GM20431 (cell line): ENCODE measurements at regions not wholly inside any gene's neighbourhood (a gene's known extent, or its start where the extent isn't known, plus 50 kb on each side); places are given as distances from the start of the nearest gene placed in this dataset.

Experiments used
- in situ Hi-C: fragments of 300-500 bp; cut with MseI, MboI; formaldehyde crosslinking; loops from one replicate; pipeline ENCODE4 v1.15.0; 2020; ENCODE audit warnings: low sequenced_read_pairs; ENCODE audit not compliant: unreplicated experiment

DNA sequence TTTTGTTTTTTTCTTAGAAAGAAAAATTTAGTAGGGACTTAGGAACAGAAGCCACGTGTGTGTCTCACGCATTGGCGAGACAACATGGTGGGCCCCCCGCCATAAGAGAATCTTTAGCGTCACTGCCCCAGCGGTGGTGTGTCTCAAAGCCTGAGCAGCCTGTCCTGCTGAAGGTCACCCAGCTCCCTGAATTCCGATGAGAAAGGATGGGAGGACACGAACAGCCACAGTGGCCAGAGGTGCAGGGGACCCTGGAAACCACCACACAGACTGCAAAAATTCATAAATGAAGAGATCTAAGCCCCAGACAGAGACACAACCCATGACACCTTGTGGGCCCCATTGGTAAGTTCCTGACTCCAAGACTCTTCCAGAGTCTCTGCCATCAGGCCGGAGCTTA lies 266.1 kb upstream of the RAB6C start:
- in situ Hi-C loops: no loop called here

DNA sequence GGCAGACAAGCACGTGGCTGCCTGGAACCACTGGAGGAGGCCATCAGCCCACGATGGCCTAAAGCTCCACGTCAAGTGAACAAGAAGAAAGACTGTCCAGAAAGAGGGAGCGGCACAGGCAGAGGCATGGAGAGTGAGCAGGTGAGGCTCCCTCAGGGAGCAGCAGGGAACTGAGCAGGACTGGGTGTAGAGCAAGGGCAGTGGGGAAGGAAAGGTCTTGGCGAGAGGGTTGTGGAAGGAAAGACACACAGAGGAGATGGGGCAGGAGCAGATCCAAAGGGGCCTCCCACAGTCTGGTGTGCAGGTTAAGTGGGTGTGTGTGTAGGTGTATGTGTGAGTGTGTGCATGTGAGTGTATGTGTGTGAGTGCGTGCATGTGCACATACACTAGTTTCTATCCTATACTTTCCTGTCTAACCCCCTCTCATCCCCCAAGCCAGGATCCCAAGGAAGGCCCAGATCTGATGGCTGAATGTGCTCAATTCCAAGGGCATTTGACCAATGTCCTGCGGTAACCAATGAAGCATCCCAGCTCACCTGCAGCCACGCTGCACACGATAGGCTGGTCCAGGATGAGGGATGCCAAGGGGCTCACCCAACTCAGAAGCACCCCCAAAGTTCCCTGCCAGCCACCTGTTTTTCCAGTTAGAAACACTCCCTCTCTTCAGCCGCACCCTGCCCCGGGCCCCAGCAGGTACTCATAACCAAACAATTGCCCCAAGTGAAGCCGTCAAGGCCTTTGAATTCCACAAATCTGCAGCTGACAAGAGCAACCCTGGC lies 262.5 kb upstream of the RAB6C start:
- in situ Hi-C loops: no loop called here

DNA sequence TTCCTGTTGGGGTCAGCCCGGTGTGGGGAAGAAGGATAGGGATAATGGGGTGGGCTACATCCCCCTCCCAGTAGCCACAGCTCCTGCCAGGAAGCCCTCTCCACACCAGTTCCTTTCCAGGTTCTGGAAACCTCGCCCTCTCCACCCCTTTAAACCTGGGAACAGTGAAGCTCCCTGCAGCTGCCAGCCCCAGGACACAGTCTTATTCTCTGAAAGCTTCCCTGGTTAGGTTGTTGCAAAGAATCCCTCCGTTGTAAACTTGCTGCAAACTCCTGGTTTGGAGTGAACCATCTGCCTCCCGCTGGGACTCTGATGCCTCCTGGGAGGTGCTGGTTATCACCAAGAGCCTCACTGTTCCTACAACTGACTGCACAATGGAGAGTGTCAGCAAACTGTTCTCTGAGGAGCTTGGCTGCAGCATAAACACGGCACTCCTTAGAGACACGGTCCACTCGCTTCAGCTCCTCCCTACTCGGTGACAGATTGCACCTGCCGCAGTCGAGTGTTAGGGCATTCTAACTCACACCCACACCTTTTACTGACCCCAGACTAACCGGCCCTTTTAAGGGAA lies 261.8 kb upstream of the RAB6C start:
- in situ Hi-C loops: no loop called here

DNA sequence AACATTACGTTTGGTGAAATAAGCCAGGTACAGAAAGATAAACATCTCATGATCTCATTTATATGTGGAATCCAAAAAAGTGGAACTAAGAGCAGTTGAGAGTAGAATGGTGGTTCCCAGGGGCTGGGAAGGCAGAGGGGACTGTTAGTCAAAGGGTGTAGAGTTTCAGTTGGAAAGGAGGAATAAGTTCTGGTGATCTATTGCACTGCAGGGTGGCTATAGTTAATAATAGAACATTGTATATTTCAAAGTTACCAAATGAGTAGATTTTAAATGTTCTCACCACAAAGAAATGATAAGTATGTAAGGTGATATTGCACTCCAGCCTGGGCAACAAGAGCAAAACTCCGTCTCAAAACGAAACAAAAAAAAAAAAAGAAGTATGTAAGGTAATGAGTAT lies 260.1 kb upstream of the RAB6C start:
- in situ Hi-C loops: no loop called here

DNA sequence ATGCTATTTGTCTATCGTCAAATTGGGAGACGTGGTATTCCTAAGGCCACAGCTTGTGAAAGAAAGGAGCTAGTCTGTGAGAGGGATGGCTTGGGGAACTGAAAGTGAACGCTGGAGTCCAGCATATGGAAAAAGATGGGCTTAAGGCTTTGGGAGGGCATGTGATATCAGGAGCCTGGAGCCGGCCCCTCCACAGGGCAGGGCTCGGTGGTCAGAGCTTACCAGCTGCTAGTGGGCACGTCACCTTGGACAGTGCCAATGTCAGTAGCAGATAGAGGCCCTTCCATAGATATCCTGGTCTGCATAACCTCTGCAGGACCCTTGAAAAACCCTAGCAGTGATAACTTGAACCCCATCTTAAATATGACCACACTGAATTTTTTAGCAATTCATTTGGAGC lies 259.1 kb upstream of the RAB6C start:
- in situ Hi-C loops: no loop called here

DNA sequence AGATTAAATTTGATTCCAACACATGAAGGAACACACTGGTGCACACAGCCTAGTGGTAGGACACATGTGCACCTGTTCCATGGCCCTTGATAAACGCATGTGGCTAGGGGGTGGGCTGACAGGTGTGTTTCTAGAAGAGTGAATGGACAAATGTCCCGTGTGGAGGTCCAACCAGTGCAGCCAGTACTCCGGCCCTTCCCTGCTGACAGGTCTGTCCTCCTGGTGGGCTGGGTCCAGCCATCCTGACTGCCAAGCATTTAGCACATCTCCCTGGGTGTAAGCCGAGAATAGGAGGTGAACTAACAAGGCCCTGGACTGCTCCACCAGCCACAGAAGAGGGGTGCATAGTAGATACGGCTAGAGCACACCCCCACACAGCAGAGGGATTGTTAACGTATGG lies 258.7 kb upstream of the RAB6C start:
- in situ Hi-C loops: no loop called here

DNA sequence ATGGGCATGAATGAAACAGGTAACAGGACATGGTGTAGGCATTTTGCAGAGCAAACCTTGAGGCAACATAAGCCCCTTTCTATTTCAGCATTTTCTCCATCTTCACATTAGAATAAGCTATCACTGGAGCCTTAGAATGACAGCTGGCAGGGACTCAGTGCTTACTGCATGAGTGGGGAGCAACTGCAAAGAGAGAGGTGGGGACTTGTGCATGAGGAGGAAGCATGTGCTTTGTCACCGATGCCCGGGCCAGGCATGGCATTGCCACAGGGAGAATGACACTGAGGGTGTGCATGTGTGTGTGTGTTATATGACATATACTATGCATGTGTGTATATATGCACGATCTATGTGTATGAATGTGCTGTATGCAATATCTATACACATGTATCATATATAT lies 258.2 kb upstream of the RAB6C start:
- in situ Hi-C loops: no loop called here

DNA sequence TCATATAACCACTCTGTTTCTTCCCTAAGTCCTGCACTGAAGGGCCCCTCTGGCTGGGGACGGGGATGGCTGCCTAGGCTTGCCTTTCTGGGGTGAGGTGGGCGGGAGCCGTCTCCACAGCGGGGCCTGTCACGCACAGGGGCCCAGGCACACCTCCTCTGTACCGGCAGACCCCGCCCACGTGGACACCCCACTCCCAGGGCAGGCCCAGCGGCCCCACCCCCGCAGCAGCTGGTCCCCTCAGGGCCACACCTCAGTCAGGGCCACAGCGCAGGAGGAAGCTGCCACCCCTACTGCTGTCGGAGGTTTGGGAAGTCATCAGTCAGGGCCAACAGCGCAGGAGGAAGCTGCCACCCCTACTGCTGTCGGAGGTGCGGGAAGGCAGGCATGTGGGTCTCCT lies 257.6 kb upstream of the RAB6C start:
- in situ Hi-C loops: no loop called here

DNA sequence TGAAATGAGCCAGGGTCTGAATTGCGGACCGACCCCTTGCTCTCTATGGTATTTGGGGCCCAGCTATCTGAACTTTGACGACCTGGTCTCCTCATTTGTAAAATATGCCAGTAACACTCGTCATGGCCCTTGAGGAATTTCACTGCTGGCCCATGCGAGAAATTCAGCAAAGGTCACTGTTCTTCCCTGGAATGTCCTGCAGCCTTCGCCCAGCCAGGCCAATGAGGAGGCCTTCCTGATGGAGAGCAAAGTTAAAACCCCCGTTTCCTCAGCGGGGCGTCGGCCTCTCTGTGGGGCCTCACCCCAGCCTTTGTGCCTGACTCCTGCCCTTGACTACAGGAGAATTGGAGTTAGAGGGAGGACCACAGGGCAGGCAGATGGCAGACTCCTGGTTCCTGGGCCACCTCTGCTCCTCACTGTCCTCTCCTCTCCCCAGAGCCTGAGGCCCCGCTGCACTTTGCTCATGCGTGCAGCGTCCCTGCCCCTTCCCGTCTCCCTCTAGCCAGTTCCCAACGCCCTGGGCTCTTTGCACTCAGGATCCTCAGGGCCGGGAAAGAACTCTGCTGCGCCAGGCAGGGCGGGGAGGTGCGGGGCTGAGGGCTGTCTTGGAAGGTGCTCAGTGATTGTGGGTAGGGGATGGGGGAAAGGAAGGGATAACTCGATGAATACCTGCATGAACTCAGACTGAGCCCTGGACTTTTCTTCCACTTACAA lies 257.0 kb upstream of the RAB6C start:
- in situ Hi-C loops: no loop called here

DNA sequence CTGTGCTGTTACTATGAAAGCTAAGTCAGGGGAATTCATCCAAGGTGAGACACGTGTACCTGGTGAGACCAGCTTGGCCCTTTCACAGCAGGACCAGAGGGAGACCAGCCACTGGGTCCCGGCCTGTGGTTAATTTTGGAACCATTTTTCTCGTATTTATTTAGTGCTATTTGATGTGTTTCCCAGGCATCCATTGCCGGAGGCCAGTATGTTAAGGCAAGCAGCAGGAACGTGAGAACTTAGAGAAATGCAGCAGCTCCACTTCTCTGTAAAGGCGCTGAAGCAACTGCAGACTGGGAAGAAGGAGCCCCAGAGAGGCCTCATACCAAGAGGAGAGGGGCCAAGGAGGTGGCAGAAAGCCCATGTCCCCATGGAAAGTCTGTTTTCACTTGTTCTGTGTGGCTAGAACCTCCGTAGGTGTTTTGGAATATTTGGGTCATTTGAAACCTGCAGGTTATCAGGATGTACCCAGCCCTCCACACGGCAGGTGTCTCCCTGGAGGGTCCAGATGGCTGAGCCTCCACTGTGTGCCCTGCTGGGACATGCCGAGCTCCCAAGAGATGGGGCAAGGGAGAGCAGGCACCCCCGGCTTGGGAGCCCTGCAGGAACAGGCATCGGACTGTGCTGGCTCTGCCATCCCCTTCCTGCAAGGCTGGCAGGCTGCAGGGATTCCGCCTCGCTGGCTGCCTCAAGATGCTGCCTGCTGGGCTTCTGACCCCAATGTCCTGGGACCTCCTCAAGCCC lies 256.0 kb upstream of the RAB6C start:
- in situ Hi-C loops: no loop called here

DNA sequence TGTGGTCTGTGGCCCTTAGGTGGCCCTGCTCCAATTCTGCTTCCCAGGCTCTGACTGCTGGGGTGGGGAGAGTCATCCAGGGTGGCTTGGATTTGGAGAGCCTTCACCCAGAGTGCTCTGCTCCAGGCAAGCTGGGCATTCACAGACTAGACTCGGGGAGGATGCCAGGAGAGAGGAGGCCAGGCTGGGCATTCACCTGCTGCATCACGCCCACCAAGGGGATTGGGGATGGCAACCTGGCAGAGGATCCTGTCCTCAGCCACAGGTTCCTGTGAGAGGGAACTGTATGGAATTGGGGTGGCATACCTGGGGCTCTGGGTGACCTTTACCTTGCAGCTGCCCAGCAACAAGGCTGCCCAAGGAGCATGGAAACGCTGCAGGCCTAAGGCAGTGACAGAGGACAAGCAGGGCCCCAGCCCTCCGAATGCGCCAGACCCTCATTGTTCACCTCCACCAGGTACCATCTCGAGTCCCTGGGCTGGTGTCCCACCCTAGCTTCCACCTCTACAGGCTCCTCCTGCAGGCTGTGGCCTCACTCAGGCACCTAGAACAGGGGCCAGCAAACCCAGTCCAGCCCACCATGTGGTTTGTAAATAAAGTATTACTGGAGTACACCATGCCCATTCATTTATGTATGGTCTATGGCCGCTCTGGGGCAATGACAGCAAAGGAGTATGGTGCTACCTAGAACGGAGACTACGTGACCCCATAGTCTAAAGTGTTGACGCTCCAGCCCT lies 255.3 kb upstream of the RAB6C start:
- in situ Hi-C loops: no loop called here

DNA sequence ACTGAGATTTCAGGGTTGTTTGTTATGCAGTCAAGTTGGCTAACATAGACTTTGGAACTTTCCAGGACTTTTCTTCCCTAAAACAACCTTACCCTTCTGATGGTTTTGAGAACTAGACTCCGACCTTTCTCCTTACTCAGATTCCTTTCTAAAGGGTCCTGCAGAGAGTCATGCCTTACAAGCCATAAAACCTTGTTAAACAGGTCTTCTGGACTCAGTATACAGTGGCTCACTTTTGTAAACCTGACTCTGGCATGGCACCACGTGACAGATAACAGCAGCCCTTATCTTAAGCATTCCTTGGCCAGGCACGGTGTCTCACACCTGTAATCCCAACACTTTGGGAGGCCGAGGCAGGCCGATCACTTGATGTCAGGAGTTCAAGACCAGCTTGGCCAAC lies 253.2 kb upstream of the RAB6C start:
- in situ Hi-C loops: no loop called here

DNA sequence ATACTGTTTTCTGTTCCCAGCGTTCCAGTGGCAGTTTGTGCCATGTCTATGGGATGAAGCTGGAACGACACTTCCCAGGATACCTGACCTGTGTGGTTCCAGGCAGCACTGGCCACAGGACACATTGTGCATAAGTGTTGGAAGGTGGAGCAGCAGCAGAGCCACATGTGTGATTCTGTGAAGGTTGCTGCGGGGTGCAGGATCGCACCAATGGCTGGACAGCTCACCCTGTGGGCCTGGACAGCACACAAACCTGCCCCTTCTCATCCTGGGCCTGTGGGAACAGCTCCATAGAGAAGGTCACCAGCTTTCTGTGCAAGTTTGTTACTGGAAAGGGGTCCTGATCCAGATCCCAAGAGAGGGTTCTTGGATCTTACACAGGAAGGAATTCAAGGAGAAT lies 252.2 kb upstream of the RAB6C start:
- in situ Hi-C loops: no loop called here

DNA sequence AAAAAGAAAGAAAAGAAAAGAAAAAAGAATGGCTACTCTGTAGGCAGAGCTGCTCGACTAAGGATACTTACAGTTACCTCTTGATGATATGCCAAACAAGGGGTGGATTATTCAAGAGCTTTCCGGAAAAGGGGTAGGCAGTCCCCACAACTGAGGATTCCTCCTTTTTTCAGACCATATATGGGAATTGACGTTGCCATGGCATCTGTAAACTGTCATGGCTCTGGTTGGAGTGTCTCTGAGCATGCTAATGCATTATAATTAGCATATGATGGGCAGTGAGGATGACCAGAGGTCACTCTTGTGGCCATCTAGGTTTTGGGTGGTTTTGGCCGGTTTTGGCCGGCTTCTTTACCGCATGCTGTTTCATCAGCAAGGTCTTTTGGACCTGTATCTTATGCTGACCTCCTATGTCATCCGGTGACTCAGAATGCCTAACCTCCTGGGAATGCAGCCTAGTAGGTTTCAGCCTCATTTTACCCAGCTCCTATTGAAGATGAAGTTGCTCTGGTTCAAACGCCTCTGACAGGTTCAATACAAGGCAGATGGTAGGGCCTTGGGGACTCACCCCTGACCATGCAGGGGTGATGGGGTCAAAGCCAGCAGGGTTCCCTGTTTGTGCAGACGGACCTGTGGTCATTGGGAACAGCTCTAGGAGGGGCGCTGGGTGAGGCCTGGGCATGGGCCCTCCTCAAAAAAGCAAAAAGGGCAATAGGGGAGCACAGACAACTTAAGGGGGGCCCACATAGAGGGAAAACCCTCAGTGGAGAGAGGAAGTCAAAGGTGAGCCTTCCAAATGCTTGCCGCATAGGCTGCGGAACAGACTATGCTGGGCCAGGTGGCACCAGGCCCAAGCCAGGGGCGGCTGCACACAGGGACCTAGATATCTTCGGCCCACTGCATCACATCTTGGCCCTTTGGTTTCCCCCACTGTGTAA lies 251.2 kb upstream of the RAB6C start:
- in situ Hi-C loops: no loop called here

DNA sequence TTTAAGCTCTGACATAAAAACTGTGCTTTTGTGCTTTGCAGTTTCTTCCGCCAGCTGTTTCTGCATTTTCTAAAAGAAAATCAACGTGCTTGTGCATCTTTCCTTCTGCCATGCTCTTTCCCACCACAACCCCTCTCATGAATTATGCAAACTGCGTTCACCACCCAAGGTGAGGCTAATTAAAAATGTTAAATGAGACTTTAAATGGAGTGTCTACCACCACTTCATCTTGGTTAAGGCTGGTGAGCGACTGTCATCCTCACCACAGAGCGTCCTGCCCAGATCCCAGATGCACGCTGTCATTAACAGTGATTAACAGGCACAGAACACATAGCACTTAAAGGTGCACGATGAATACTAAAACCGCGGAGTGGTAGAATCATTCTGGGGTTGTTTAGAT lies 250.5 kb upstream of the RAB6C start:
- in situ Hi-C loops: no loop called here

DNA sequence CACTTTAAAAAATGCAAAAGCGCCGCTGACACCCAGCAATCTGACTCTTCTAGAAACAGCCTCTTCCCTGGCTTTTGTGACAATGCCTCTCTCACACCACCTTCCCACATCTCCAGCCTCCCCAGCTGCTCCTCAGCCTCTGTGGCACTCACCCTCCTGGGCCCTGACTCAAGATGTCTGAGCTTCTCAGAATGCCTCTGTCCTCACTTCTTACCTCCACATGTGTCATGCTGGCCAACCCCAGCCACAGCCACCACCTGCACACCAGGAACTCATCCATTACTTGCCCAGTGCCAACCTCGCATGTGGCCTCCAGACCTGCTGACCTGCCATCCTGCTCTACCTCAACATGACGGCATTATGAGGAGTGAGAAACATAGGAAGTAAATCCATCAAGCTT lies 249.8 kb upstream of the RAB6C start:
- in situ Hi-C loops: no loop called here

DNA sequence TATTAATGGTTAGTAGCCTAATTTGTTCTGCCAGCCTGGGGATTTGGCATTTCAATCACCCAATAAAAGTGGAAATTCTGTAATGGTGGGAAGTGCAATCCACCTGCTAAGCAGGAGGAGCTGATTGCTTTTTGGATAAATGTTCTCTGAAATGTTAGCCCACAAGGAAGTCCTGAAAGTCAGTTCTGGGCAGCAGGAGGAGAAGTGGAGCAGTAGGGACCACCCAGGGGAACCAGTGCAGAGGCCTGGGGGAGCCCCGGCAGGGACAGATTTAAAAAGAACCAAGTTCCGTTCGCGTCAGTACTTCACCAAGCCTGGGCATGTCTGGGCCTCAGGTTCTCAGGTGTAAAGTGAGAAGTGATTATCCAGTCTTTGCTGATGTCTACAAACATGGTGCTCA lies 248.5 kb upstream of the RAB6C start:
- in situ Hi-C loops: no loop called here

DNA sequence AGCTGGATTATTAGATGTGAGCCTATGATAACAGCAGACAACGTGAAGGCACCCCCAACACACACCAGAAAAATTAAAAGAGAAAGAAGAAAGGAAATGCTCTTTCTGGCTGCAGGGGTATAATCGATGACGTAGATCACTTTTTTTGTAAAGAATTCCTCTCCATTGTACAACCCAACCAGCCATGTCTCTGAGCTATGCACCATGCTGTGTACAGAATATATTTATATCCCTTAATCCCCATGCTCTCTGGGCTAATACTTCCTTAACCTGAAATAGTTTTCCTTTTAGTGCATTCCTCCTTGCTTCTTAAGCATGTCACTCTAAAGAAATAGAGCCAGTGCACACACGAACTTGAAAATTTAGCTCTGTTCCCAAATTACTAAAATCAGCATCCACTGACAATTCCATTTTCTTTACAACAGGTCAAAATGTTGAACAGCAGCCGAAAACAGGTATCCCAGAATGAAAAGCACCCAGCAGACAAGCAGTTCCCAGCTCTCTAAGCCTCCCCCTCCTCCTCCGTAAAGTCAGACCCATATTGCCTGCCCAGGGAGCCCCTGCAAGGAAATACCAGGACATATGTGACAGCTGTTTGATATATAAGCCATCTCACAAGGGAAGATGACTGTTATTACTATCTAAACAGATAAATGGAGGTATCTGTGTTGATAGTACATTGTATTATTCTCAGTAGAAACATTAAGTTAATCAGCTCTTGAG lies 247.4 kb upstream of the RAB6C start:
- in situ Hi-C loops: no loop called here

DNA sequence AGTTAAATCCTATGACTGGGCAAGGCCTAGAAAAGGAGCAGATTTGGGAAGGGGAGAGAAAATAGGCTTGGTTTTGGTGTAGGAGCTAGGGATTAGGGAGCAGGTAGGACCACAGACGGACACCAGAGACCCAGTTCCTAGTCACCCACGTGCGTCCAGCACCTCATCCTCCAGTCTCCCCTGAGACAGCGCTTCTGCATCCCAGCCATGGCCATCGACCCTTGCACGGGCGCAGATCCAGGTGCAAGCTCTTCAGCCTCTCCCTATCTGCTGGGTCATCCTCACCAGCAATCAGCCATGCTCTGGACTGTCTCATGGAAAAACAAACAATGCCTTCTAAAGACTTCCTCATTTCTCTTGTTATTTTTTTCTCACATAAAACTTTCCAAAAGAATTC lies 246.8 kb upstream of the RAB6C start:
- in situ Hi-C loops: no loop called here
